ENCODE measurements at regions not wholly inside any gene's neighbourhood (a gene's known extent, or its start where the extent isn't known, plus 50 kb on each side); places are given as distances from the start of the nearest gene placed in this dataset.
"Not testable (repeated sequence)": the region's sequence is repeated elsewhere in the genome, so short reads cannot be mapped to it uniquely, and the experiment has no call there.

DNA sequence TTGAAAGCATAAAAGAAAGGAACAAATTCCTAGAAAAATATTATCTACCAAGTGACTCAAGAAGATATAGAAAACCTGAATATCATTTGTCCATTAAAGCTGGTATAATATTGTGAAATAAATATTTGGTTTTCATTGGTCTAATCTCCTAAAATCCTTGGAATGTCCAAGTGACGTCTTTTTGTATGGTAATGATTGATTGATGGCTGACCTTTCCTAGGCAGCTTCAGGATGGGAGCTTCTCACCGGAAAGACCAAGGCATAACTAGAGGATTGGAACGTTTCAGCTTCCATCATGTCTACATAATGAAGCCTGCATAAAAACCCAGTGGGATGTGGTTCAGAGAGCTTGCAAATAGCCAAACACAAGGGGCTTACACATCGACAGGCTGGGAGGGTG lies 57.6 kb upstream of the MAN1A1 start:
- ChIA-PET POLR2A (ENCODE audit: low non-redundant PET) (no interaction called here), CTCF (interaction anchor here (0.6 kb wide), 1 partner anchor 831 kb away, joined by 3 read pairs; no protein-coding TSS in a partner anchor)
- no peak overlapping the region for H3K27ac ChIP-seq
- TF ChIP-seq, protein P1, sequence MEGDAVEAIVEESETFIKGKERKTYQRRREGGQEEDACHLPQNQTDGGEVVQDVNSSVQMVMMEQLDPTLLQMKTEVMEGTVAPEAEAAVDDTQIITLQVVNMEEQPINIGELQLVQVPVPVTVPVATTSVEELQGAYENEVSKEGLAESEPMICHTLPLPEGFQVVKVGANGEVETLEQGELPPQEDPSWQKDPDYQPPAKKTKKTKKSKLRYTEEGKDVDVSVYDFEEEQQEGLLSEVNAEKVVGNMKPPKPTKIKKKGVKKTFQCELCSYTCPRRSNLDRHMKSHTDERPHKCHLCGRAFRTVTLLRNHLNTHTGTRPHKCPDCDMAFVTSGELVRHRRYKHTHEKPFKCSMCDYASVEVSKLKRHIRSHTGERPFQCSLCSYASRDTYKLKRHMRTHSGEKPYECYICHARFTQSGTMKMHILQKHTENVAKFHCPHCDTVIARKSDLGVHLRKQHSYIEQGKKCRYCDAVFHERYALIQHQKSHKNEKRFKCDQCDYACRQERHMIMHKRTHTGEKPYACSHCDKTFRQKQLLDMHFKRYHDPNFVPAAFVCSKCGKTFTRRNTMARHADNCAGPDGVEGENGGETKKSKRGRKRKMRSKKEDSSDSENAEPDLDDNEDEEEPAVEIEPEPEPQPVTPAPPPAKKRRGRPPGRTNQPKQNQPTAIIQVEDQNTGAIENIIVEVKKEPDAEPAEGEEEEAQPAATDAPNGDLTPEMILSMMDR (conservative IDR thresholded peaks at IDR 0.05; ENCODE audit: low read depth) = no peak
- DNase-seq (ENCODE audit: low spot score) = no peak

GRCh38 chr6:119405114-119405513 lies 55.6 kb upstream of the MAN1A1 start:
- H3K27ac ChIP-seq; CTCF ChIA-PET; DNase-seq (ENCODE audit: low spot score); POLR2A ChIA-PET (ENCODE audit: low non-redundant PET): not testable (repeated sequence)
